ENCODE measurements at regions not wholly inside any gene's neighbourhood (a gene's known extent, or its start where the extent isn't known, plus 50 kb on each side); places are given as distances from the start of the nearest gene placed in this dataset.
"Not testable (repeated sequence)": the region's sequence is repeated elsewhere in the genome, so short reads cannot be mapped to it uniquely, and the experiment has no call there.

GRCh38 chr6:11384531-11385309 lies 152.3 kb upstream of the NEDD9 start:
- Histone ChIP-seq H3K27me3 (ENCODE audit: control insufficient read depth in 1 of 2, insufficient read depth in 2 of 2, low read length in 2 of 2) (no peaks in the 10 kb centered on the region), H3K27ac (ENCODE audit: low read length) (no peak overlapping the region), H3K36me3 (ENCODE audit: control insufficient read depth in 2 of 2, insufficient read depth in 2 of 2, low read length in 2 of 2) (no peaks in the 10 kb centered on the region), H3K9ac (ENCODE audit: low read length in 2 of 2) (no peak overlapping the region), H3K4me1 (ENCODE audit: control insufficient read depth, insufficient read depth, low read length) (no peaks in the 10 kb centered on the region), H3K9me3 (ENCODE audit: control insufficient read depth in 2 of 2, low read length in 2 of 2) (no peaks in the 10 kb centered on the region), H3K4me3 (ENCODE audit: low read length in 2 of 2) (no peak overlapping the region)

GRCh38 chr6:11381801-11382513 lies 149.5 kb upstream of the NEDD9 start:
- Histone ChIP-seq H3K27ac (ENCODE audit: low read length) (no peak overlapping the region), H3K4me3 (ENCODE audit: low read length in 2 of 2) (no peak overlapping the region), H3K27me3 (ENCODE audit: control insufficient read depth in 1 of 2, insufficient read depth in 2 of 2, low read length in 2 of 2) (no peaks in the 10 kb centered on the region), H3K36me3 (ENCODE audit: control insufficient read depth in 2 of 2, insufficient read depth in 2 of 2, low read length in 2 of 2) (no peaks in the 10 kb centered on the region), H3K9me3 (ENCODE audit: control insufficient read depth in 2 of 2, low read length in 2 of 2) (no peaks in the 10 kb centered on the region), H3K9ac (ENCODE audit: low read length in 2 of 2) (no peak overlapping the region), H3K4me1 (ENCODE audit: control insufficient read depth, insufficient read depth, low read length) (no peaks in the 10 kb centered on the region)

GRCh38 chr6:11380969-11381744 lies 148.7 kb upstream of the NEDD9 start:
- H3K4me1 ChIP-seq (ENCODE audit: control insufficient read depth, insufficient read depth, low read length), result no peaks in the 10 kb centered on the region
- H3K27ac ChIP-seq (ENCODE audit: low read length), result no peak overlapping the region
- H3K27me3 ChIP-seq (ENCODE audit: control insufficient read depth in 1 of 2, insufficient read depth in 2 of 2, low read length in 2 of 2), result no peaks in the 10 kb centered on the region
- no peaks in the 10 kb centered on the region for H3K9me3 ChIP-seq (ENCODE audit: control insufficient read depth in 2 of 2, low read length in 2 of 2)
- H3K4me3 ChIP-seq (ENCODE audit: low read length in 2 of 2), result no peak overlapping the region
- H3K36me3 ChIP-seq (ENCODE audit: control insufficient read depth in 2 of 2, insufficient read depth in 2 of 2, low read length in 2 of 2), result no peaks in the 10 kb centered on the region
- no peak overlapping the region for H3K9ac ChIP-seq (ENCODE audit: low read length in 2 of 2)

- Histone ChIP-seq H3K9ac (ENCODE audit: low read length in 2 of 2) (no peak overlapping the region), H3K27ac (ENCODE audit: low read length) (no peak overlapping the region), H3K4me3 (ENCODE audit: low read length in 2 of 2) (no peak overlapping the region), H3K9me3 (ENCODE audit: control insufficient read depth in 2 of 2, low read length in 2 of 2) (no peaks in the 10 kb centered on the region), H3K36me3 (ENCODE audit: control insufficient read depth in 2 of 2, insufficient read depth in 2 of 2, low read length in 2 of 2) (no peaks in the 10 kb centered on the region), H3K4me1 (ENCODE audit: control insufficient read depth, insufficient read depth, low read length) (no peaks in the 10 kb centered on the region), H3K27me3 (ENCODE audit: control insufficient read depth in 1 of 2, insufficient read depth in 2 of 2, low read length in 2 of 2) (no peaks in the 10 kb centered on the region)
Measured at GRCh38 chr6:11380549-11380948, 148.1 kb upstream of the NEDD9 start.

GRCh38 chr6:11379805-11380204 lies 147.3 kb upstream of the NEDD9 start:
- H3K4me1 ChIP-seq (ENCODE audit: control insufficient read depth, insufficient read depth, low read length), result no peaks in the 10 kb centered on the region
- H3K4me3 ChIP-seq (ENCODE audit: low read length in 2 of 2), result no peak overlapping the region
- no peaks in the 10 kb centered on the region for H3K27me3 ChIP-seq (ENCODE audit: control insufficient read depth in 1 of 2, insufficient read depth in 2 of 2, low read length in 2 of 2)
- H3K36me3 ChIP-seq (ENCODE audit: control insufficient read depth in 2 of 2, insufficient read depth in 2 of 2, low read length in 2 of 2), result no peaks in the 10 kb centered on the region
- no peak overlapping the region for H3K9ac ChIP-seq (ENCODE audit: low read length in 2 of 2)
- H3K27ac ChIP-seq (ENCODE audit: low read length), result no peak overlapping the region
- H3K9me3 ChIP-seq (ENCODE audit: control insufficient read depth in 2 of 2, low read length in 2 of 2), result peaks cover 0 to 3% of the 10 kb centered on the region in 2 donors

- Histone ChIP-seq H3K4me3 (ENCODE audit: low read length in 2 of 2) (no peak overlapping the region), H3K36me3 (ENCODE audit: control insufficient read depth in 2 of 2, insufficient read depth in 2 of 2, low read length in 2 of 2) (no peaks in the 10 kb centered on the region), H3K27ac (ENCODE audit: low read length) (no peak overlapping the region), H3K9ac (ENCODE audit: low read length in 2 of 2) (no peak overlapping the region), H3K4me1 (ENCODE audit: control insufficient read depth, insufficient read depth, low read length) (no peaks in the 10 kb centered on the region), H3K9me3 (ENCODE audit: control insufficient read depth in 2 of 2, low read length in 2 of 2) (peaks cover 0 to 3% of the 10 kb centered on the region in 2 donors), H3K27me3 (ENCODE audit: control insufficient read depth in 1 of 2, insufficient read depth in 2 of 2, low read length in 2 of 2) (no peaks in the 10 kb centered on the region)
Measured at GRCh38 chr6:11378639-11379038, 146.2 kb upstream of the NEDD9 start.

- Histone ChIP-seq H3K27ac (ENCODE audit: low read length) (no peak overlapping the region), H3K4me3 (ENCODE audit: low read length in 2 of 2) (no peak overlapping the region), H3K9ac (ENCODE audit: low read length in 2 of 2) (no peak overlapping the region), H3K27me3 (ENCODE audit: control insufficient read depth in 1 of 2, insufficient read depth in 2 of 2, low read length in 2 of 2) (no peaks in the 10 kb centered on the region), H3K36me3 (ENCODE audit: control insufficient read depth in 2 of 2, insufficient read depth in 2 of 2, low read length in 2 of 2) (no peaks in the 10 kb centered on the region), H3K4me1 (ENCODE audit: control insufficient read depth, insufficient read depth, low read length) (no peaks in the 10 kb centered on the region), H3K9me3 (ENCODE audit: control insufficient read depth in 2 of 2, low read length in 2 of 2) (peaks cover 0 to 3% of the 10 kb centered on the region in 2 donors)
Measured at GRCh38 chr6:11374036-11375010, 141.9 kb upstream of the NEDD9 start.

- no peak overlapping the region for H3K27ac ChIP-seq (ENCODE audit: low read length)
- H3K27me3 ChIP-seq (ENCODE audit: control insufficient read depth in 1 of 2, insufficient read depth in 2 of 2, low read length in 2 of 2), result no peaks in the 10 kb centered on the region
- no peak overlapping the region for H3K4me3 ChIP-seq (ENCODE audit: low read length in 2 of 2)
- H3K36me3 ChIP-seq (ENCODE audit: control insufficient read depth in 2 of 2, insufficient read depth in 2 of 2, low read length in 2 of 2), result no peaks in the 10 kb centered on the region
- H3K4me1 ChIP-seq (ENCODE audit: control insufficient read depth, insufficient read depth, low read length), result no peaks in the 10 kb centered on the region
- H3K9ac ChIP-seq (ENCODE audit: low read length in 2 of 2), result no peak overlapping the region
- peaks cover 0 to 3% of the 10 kb centered on the region in 2 donors for H3K9me3 ChIP-seq (ENCODE audit: control insufficient read depth in 2 of 2, low read length in 2 of 2)
Measured at GRCh38 chr6:11373208-11373607, 140.7 kb upstream of the NEDD9 start.

GRCh38 chr6:11372186-11372790 lies 139.8 kb upstream of the NEDD9 start:
- H3K9me3 ChIP-seq (ENCODE audit: control insufficient read depth in 2 of 2, low read length in 2 of 2); H3K36me3 ChIP-seq (ENCODE audit: control insufficient read depth in 2 of 2, insufficient read depth in 2 of 2, low read length in 2 of 2); H3K4me3 ChIP-seq (ENCODE audit: low read length in 2 of 2); H3K27me3 ChIP-seq (ENCODE audit: control insufficient read depth in 1 of 2, insufficient read depth in 2 of 2, low read length in 2 of 2); H3K4me1 ChIP-seq (ENCODE audit: control insufficient read depth, insufficient read depth, low read length); H3K27ac ChIP-seq (ENCODE audit: low read length); H3K9ac ChIP-seq (ENCODE audit: low read length in 2 of 2): not testable (repeated sequence)
